ENCODE measurements at regions not wholly inside any gene's neighbourhood (a gene's known extent, or its start where the extent isn't known, plus 50 kb on each side); places are given as distances from the start of the nearest gene placed in this dataset.

DNA sequence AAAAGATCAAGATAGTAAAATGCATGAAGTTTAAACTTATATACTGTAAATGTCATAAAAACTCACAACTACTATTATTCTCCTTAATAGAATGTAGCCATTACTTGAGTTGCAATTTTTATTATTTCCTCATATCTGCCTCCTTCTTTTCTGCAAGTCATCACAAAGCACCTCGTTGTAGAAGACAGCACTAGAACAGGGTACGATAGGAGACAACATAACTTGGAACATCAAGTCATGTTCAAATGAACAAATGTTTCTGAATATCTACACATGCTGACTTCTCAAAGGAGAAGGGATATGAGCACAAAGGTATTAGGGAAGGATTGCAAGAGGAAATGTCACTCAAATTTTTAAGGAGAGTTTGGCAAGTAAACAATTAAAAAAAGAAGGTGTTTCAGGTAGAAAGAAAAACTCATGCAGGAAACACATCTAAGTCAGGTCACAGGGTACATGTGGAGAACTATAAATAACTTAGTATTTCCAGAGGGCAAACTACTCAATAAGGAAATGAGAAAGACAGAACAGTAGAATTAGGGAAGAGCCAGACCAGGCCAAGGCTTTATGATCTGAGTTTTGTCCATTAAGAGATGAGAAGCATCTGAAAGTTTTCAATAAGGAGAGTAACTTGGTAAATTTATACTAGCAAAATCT, 186.7 kb downstream of the CRPPA start:
- Mint-ChIP-seq H3K4me3 (no peak overlapping the region), H3K4me1 (no peaks in the 10 kb centered on the region), H3K9me3 (peaks cover 21% of the 10 kb centered on the region), H3K27me3 (ENCODE audit: low read depth) (no peaks in the 10 kb centered on the region), H3K27ac (no peak overlapping the region), H3K36me3 (ENCODE audit: low read depth) (peaks cover 19% of the 10 kb centered on the region)
- TF ChIP-seq CTCF (IDR thresholded peaks at IDR 0.05; ENCODE audit: unreplicated experiment in 3 of 3), result no peak

- H3K36me3 Mint-ChIP-seq (ENCODE audit: low read depth), result peaks cover 19% of the 10 kb centered on the region
- no peaks in the 10 kb centered on the region for H3K27me3 Mint-ChIP-seq (ENCODE audit: low read depth)
- peaks cover 29% of the 10 kb centered on the region for H3K9me3 Mint-ChIP-seq
- no peaks in the 10 kb centered on the region for H3K4me1 Mint-ChIP-seq
- TF ChIP-seq CTCF (IDR thresholded peaks at IDR 0.05; ENCODE audit: unreplicated experiment in 3 of 3), result no peak
- no peak overlapping the region for H3K4me3 Mint-ChIP-seq
- no peak overlapping the region for H3K27ac Mint-ChIP-seq
These were observed 187.8 kb downstream of the CRPPA start for GRCh38 chr7:16233517-16233916.

DNA sequence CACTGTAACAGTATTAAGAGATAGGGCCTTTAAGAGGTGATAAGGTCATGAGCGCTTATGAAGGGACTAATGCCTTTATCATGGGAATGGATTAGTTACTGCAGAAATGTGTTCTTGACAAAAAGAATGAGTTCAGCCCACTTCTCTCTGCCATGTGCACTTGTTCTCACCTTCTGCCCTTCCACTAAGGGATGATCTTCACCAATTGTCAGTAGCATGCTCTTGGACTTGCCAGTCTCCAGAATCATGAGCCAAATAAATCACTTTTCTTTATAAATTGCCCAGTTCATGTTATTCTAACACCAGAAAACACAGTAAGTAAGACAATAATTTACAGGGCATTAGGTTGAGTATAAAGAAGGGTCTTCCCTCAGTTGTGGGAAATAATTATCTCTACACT, 189.1 kb downstream of the CRPPA start:
- H3K27ac Mint-ChIP-seq, result no peak overlapping the region
- peaks cover 35% of the 10 kb centered on the region for H3K9me3 Mint-ChIP-seq
- no peak overlapping the region for H3K4me3 Mint-ChIP-seq
- H3K36me3 Mint-ChIP-seq (ENCODE audit: low read depth), result peaks cover 19% of the 10 kb centered on the region
- no peaks in the 10 kb centered on the region for H3K27me3 Mint-ChIP-seq (ENCODE audit: low read depth)
- no peaks in the 10 kb centered on the region for H3K4me1 Mint-ChIP-seq
- no peak for TF ChIP-seq CTCF (IDR thresholded peaks at IDR 0.05; ENCODE audit: unreplicated experiment in 3 of 3)

- Mint-ChIP-seq H3K4me1 (no peaks in the 10 kb centered on the region), H3K27me3 (ENCODE audit: low read depth) (no peaks in the 10 kb centered on the region), H3K4me3 (no peak overlapping the region), H3K36me3 (ENCODE audit: low read depth) (no peaks in the 10 kb centered on the region), H3K9me3 (peaks cover 12% of the 10 kb centered on the region), H3K27ac (no peak overlapping the region)
- TF ChIP-seq CTCF (IDR thresholded peaks at IDR 0.05; ENCODE audit: unreplicated experiment in 3 of 3), result no peak
These were observed 197.2 kb downstream of the CRPPA start for GRCh38 chr7:16223963-16224707.

DNA sequence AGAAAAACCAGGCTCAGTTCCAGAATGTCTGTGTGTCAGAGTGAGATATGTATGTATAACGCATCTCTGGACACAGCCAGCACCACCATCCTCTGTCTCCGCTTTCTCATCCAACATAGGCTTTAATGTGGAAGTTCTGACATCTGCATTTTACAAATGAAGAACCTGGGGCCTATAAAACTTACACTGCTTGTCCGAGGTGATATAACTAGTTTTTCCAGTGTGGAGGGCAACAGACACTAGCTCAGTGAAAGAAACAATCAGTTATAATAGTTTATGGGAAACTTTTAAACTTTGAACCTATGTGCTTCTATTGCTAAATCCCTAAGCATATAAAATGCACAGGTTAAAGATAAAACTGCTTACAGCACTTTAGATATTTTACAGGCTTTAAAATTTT, 208.7 kb downstream of the CRPPA start:
- H3K4me1 Mint-ChIP-seq, result peaks cover 5% of the 10 kb centered on the region
- no peaks in the 10 kb centered on the region for H3K36me3 Mint-ChIP-seq (ENCODE audit: low read depth)
- peaks cover 3% of the 10 kb centered on the region for H3K9me3 Mint-ChIP-seq
- H3K27me3 Mint-ChIP-seq (ENCODE audit: low read depth), result no peaks in the 10 kb centered on the region
- peak overlapping the region in 1 of 3 experiments; percentile 79 for H3K27ac Mint-ChIP-seq
- TF ChIP-seq CTCF (IDR thresholded peaks at IDR 0.05; ENCODE audit: unreplicated experiment in 3 of 3), result no peak
- no peak overlapping the region for H3K4me3 Mint-ChIP-seq

- Mint-ChIP-seq H3K4me1 (peaks cover 5% of the 10 kb centered on the region), H3K36me3 (ENCODE audit: low read depth) (no peaks in the 10 kb centered on the region), H3K27ac (peak overlapping the region in 1 of 3 experiments; percentile 79), H3K4me3 (no peak overlapping the region), H3K27me3 (ENCODE audit: low read depth) (no peaks in the 10 kb centered on the region), H3K9me3 (peaks cover 3% of the 10 kb centered on the region)
- TF ChIP-seq CTCF (IDR thresholded peaks at IDR 0.05; ENCODE audit: unreplicated experiment in 3 of 3), result no peak
These were observed 209.3 kb downstream of the CRPPA start for GRCh38 chr7:16212032-16212431.

Measured in nephron (organoid).